GM12891 (cell line): ENCODE measurements at regions not wholly inside any gene's neighbourhood (a gene's known extent, or its start where the extent isn't known, plus 50 kb on each side); places are given as distances from the start of the nearest gene placed in this dataset.

Experiments used
- POLR2A ChIP-seq: IDR thresholded peaks from 2 replicates; pipeline ENCODE4 v1.6.1; 2011; ENCODE audit warnings: low read depth, low read length, control low read depth
- POLR2AphosphoS5 ChIP-seq: IDR thresholded peaks from 2 replicates; pipeline ENCODE4 v1.6.1; 2011; ENCODE audit warnings: low read depth, low read length, control low read depth

DNA sequence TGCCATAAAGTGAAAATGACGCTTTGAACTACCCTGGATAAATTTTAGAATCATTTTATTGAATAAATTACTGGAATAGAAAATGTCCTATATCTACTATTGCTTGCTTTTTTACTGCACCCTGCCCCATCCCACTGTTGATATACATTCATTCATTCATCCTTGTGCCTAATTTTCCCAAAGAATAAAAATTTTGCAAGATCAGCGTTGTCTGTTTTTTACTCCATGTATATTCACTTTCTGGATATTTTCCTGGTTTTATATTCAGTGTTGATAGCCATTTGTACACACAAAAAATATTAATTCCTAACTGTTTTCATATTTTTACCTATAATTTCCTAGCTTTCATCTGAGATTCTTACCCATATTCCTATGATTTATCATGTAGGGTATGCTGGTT lies 262.9 kb upstream of the MAGI2 start:
- TF ChIP-seq POLR2A (no peak), POLR2AphosphoS5 (no peak)
